Hematopoietic multipotent progenitor cell treated with erythropoietin and hydrocortisone succinate and interleukin-3 and kit ligand, for 4 days (in vitro differentiated cells): ENCODE measurements at regions not wholly inside any gene's neighbourhood (a gene's known extent, or its start where the extent isn't known, plus 50 kb on each side); places are given as distances from the start of the nearest gene placed in this dataset.

ENCODE experiments used
- DNase-seq: peaks from one replicate; pipeline ENCODE4 v3.0.0-alpha.2; 2015

- no peak for DNase-seq
These were observed 377.9 kb downstream of the ARL6IP6 start for GRCh38 chr2:153096272-153096671.

DNA sequence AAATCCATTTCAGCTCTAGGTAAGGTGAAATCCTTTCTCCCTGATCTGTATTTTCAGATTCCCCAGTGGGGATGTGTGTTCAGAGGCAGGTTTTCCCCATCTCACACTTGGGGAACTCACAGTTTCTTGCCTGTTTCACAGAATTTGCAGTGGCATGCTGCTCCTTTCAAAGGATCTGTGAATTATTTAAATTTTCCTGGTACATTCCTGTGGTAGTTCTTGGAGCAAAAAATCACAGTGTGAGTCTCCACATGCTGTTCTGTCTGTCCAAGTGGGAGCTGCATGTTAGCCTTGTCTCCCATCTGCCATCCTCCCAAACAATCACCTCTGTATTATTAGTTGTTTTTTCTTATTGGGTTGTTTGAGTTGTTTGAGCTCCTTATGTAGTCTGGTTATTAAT is 372.9 kb downstream of the ARL6IP6 start:
- no peak for DNase-seq

- no peak for DNase-seq
These were observed 360.9 kb downstream of the ARL6IP6 start for GRCh38 chr2:153079315-153079714.

DNA sequence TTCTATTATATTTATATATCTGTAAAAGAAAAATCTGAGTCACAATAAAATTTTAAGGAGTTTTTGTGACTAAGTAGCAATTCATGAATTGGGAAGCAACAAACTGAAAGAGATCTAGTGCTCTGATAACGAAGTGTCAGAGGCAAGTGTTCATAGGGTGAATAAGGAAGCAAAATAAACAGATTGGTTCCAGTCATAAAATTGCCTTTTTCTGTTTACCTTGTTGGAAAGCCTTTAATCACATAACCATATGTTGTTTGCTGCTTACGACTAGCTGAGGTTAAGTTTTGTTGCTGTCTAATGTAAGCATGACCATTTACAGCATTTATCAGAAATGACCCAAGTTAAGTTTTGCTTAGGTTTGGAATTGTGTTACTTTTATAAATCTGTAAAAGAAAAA is 358.9 kb downstream of the ARL6IP6 start:
- no peak for DNase-seq

DNA sequence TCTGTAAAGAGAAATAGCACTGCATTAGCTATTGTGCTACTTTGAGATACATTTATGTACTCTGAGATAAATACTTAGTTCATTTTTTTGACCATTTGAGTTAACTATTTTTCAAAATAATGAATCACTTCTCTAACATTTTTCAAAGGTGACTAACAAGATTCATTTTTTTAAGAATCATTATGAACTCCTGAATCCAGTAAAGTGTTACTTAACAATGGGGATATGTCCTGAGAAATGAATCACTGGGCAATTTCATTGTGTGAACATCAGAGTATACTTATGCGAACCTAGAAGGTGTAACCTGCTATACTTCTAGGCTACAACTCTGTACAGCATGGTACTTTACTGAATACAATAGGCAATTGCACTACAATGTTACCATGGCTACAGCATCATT is 355.8 kb downstream of the ARL6IP6 start:
- no peak for DNase-seq

DNA sequence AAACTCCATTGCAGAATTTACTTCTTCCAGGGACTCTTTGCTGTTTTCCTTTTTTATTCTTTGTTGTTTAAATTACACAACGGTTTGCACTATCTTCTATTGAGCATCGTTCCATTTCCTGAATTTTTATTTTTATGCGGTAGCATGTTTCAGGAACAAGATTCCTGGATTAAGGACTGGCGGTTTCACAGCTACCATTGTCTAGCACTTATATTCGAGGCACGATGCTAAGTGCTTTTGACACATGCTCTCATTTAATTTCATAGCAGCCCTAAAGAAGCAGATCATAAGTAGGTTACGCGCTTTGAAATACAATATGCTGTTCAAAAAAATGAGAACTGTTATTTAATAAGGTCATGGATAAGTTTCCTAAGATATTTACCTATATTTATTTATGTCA is 354.4 kb downstream of the ARL6IP6 start:
- DNase-seq: no peak

DNA sequence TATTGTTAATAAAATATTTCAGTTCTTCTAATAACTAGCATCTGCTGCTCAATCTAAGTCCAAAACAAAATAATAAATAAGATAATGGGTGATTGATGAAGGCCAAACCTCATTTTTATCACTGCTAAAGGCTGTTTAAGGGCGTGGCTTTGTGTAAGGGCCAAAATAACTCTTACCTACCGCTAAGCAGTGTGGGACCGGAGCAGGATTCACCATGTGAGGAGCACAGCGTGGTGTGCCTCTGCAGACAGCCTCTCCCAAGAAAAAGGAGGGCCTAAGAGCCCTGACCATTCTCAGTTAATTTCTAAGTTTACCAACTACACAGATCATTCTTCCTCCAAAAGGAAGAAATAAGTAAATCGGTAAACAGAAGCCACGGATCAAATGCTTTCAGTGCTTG is 353.7 kb downstream of the ARL6IP6 start:
- DNase-seq: peak; percentile 1

DNA sequence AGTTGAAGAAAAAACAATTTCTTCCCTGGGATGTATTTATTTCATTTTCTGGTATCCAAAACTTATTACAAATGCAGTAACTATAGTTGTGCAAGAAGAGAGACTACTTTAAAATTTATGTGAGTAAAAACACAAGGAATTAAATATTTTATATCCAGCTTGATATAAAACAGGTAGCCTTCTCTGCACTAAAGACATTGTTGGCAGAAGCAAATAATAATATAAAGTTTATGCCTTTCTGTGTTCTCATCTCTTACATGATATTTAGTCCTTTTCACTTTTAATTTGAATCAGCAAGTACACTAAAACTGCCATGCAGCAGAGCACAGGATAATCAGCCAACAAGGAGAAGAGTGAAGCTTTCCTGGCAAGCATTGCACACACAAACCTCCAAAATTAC is 352.7 kb downstream of the ARL6IP6 start:
- DNase-seq: no peak

GRCh38 chr2:153068915-153069314 is 350.5 kb downstream of the ARL6IP6 start:
- DNase-seq: no peak

- DNase-seq: no peak
These were observed 349.6 kb downstream of the ARL6IP6 start for GRCh38 chr2:153068052-153068451.

GRCh38 chr2:153059338-153060052 is 341.1 kb downstream of the ARL6IP6 start:
- DNase-seq: no peak

DNA sequence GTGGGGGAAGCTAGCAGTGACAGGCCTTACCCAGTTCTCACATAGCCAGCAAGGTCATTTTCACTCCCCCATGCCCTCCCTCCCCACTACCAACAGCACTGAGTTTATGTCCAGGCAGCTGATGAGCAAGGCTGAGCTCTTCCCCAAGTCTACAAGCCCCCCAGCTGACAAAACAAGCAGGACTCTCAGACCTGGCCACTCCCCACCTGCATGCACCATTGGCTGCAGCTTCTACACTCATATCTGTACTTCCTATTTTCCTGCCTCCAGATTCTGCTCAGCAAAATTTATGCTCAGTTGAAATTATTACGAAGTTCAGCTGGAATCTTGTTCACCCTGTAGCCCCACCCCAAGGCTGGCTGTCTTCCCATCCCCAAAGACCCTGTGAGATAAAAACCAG is 339.3 kb downstream of the ARL6IP6 start:
- no peak for DNase-seq

- no peak for DNase-seq
These were observed 336.8 kb downstream of the ARL6IP6 start for GRCh38 chr2:153055182-153055581.

GRCh38 chr2:153052807-153053559 is 334.6 kb downstream of the ARL6IP6 start:
- DNase-seq: no peak

GRCh38 chr2:153047220-153047619 is 328.8 kb downstream of the ARL6IP6 start:
- DNase-seq: no peak

GRCh38 chr2:153043385-153043784 is 325.0 kb downstream of the ARL6IP6 start:
- DNase-seq: no peak

GRCh38 chr2:153028626-153029025 is 310.2 kb downstream of the ARL6IP6 start:
- no peak for DNase-seq

DNA sequence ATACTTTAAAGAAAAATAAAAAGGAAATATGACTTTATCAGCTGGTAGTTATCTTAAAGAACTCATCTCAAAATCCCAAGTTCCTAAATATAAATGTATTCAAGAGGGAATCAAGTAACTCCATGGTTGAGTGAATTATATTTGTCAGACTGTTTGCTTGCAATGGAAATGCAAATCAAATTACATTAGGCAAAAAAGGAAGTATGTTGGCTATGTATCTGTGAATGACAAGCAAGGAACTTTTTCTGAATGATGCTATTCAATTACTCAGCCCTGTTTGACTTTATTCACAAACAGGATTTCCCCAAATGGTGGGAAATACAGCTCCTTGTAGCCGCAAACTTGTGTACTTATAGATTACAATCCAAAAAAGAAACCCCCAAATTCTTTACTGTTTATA is 309.1 kb downstream of the ARL6IP6 start:
- no peak for DNase-seq

DNA sequence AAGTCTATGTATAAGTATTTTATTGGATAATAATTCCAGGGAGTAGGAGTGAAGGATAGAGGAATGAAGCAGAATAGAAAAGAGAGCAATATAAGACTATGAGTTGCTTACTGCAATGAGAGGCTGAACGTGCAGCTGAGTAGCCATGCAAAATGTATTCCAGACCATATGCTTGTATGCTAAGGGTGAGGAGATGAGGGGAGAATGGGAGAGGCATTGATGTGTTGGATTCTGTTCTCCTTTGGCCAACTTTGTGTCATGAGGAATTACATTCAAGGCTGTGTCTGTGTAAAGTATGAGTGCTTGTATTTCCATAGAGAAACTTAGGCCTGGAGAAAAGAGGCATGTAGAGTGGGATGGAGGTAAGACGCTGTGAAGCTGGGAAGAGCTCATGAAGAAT is 301.8 kb downstream of the ARL6IP6 start:
- DNase-seq: no peak

- no peak for DNase-seq
These were observed 286.8 kb downstream of the ARL6IP6 start for GRCh38 chr2:153005071-153005730.

DNA sequence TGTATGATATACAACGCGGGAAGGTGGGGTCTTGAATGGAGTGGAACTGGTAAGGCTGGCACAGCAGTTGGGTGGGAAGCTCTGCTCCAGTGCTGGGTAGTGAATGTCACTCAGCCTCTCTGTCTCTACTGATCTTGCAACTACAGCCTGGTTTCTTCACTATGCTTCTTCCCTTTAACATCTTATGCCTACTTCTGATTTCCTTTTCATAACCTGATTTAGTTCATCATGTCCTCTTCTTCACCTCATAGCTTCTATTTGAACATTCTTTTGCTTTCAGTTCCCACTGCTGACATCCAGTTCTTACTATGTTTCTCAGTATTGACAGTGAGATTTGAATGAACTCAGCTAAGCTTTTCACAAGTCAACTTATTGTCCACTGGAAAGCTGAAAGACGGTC is 286.2 kb downstream of the ARL6IP6 start:
- DNase-seq: no peak

DNA sequence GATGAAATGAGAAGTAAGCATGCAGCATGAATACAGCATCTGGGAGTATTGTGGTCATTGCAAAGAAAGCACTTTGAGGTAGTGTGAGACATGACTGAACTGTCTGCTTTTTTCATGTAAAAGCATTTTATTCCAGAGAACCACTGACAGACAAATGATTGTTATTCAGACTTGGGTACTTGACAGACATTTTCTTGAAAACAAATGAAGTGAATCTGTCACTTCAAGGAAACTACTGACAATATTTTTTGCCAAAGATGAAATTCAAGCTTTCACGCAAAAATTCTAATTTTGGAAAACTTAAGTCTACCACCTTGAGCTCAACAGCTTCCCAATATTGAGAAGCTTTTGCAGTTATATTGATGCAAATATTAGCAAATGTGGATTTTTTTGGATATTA is 255.7 kb downstream of the ARL6IP6 start:
- DNase-seq: no peak

GRCh38 chr2:152971685-152972084 is 253.3 kb downstream of the ARL6IP6 start:
- no peak for DNase-seq

DNA sequence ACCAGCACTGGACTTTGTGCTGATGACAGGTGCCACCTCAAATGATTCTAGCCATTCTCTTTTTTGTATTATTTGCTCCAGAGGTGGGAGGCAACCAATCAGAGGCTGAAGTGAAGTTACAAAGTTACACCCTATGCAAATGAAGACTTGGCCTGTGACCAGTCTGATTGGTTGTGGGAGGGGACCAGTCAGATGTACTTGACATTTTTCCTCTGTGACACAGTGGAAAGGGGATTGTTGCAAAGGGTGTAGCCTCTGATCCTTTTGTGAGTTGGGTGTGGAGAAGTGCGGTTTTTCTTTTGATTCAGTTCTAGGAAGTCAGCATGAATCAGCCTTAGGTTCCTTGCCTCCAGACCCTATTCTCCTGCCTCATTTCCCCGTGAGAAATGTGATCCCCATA is 244.0 kb downstream of the ARL6IP6 start:
- no peak for DNase-seq
